Right lobe of liver (tissue), 4 donors: ENCODE measurements at regions not wholly inside any gene's neighbourhood (a gene's known extent, or its start where the extent isn't known, plus 50 kb on each side); places are given as distances from the start of the nearest gene placed in this dataset.

Source experiments
- CTCF ChIP-seq, 4 donors: fragments of 200-600 bp in 3 of 4; fragments of 450-650 bp in 1 of 4; IDR thresholded peaks; one replicate each; pipeline versions ENCODE4 v1.5.1 to v1.8.0; 2016 to 2022; ENCODE audit warnings: antibody characterized with exemption in 4 of 4, mild to moderate bottlenecking in 2 of 4
- POLR2A ChIP-seq: fragments of 450-650 bp; IDR thresholded peaks from one replicate; pipeline ENCODE4 v1.6.1; 2017; ENCODE audit warnings: antibody characterized with exemption, mild to moderate bottlenecking
- donor health status: DM: no; HTN: no; CAD: no.
- donor health status: DM: no; HTN: no; CAD: no.
- donor health status: DM: no; HTN: yes; CAD: no.

- TF ChIP-seq CTCF (IDR thresholded peaks at IDR 0.05) (no peak), POLR2A (no peak)
Observed at GRCh38 chr1:68814067-68814466, 317.2 kb upstream of the DEPDC1 start.
